Stimulated activated CD4-positive, alpha-beta T cell treated with anti-CD3 and anti-CD28 coated beads, TNF-alpha, amount 100 ng/mL, for 24 hours (primary cell): ENCODE measurements at regions not wholly inside any gene's neighbourhood (a gene's known extent, or its start where the extent isn't known, plus 50 kb on each side); places are given as distances from the start of the nearest gene placed in this dataset.
"Not testable (repeated sequence)": the region's sequence is repeated elsewhere in the genome, so short reads cannot be mapped to it uniquely, and the experiment has no call there.

Source experiments
- DNase-seq, 3 experiments: peaks; one replicate each; pipeline ENCODE4 v3.0.0-alpha.2; 2020; ENCODE audit warnings: low read depth in 3 of 3

- no peak for DNase-seq
Measured at GRCh38 chr1:29805896-29806160, 569.5 kb downstream of the PTPRU start.

- DNase-seq: no peak
Measured at GRCh38 chr1:29805122-29805895, 569.0 kb downstream of the PTPRU start.

GRCh38 chr1:29804181-29804899, 568.0 kb downstream of the PTPRU start:
- DNase-seq: no peak

- DNase-seq: no peak
Measured at GRCh38 chr1:29803486-29803885, 567.2 kb downstream of the PTPRU start.

GRCh38 chr1:29802181-29803068, 566.1 kb downstream of the PTPRU start:
- no peak for DNase-seq

- DNase-seq: no peak
Measured at GRCh38 chr1:29801561-29801973, 565.2 kb downstream of the PTPRU start.

GRCh38 chr1:29801003-29801402, 564.7 kb downstream of the PTPRU start:
- DNase-seq: no peak

- DNase-seq: no peak
Measured at GRCh38 chr1:29800522-29800956, 564.2 kb downstream of the PTPRU start.

- no peak for DNase-seq
Measured at GRCh38 chr1:29800120-29800519, 563.8 kb downstream of the PTPRU start.

GRCh38 chr1:29798699-29799566, 562.6 kb downstream of the PTPRU start:
- DNase-seq: no peak

- not testable (repeated sequence) for DNase-seq
Measured at GRCh38 chr1:29797125-29797524, 560.8 kb downstream of the PTPRU start.

GRCh38 chr1:29795965-29796364, 559.6 kb downstream of the PTPRU start:
- DNase-seq: not testable (repeated sequence)

GRCh38 chr1:29793653-29794348, 557.5 kb downstream of the PTPRU start:
- DNase-seq: no peak

- DNase-seq: peak; percentile 15 to 65 (median 22)
Measured at GRCh38 chr1:29793101-29793546, 556.8 kb downstream of the PTPRU start.

GRCh38 chr1:29789910-29790247, 553.6 kb downstream of the PTPRU start:
- no peak for DNase-seq

GRCh38 chr1:29789221-29789909, 553.0 kb downstream of the PTPRU start:
- DNase-seq: no peak

- no peak for DNase-seq
Measured at GRCh38 chr1:29786791-29787732, 550.7 kb downstream of the PTPRU start.

GRCh38 chr1:29786195-29786594, 549.9 kb downstream of the PTPRU start:
- DNase-seq: no peak

- DNase-seq: no peak
Measured at GRCh38 chr1:29785554-29785953, 549.2 kb downstream of the PTPRU start.
